HG03378 (cell line): ENCODE measurements at regions not wholly inside any gene's neighbourhood (a gene's known extent, or its start where the extent isn't known, plus 50 kb on each side); places are given as distances from the start of the nearest gene placed in this dataset.
"Not testable (repeated sequence)": the region's sequence is repeated elsewhere in the genome, so short reads cannot be mapped to it uniquely, and the experiment has no call there.

Experiments used
- ATAC-seq: cut with Tn5 transposase; IDR thresholded peaks from one replicate; pipeline ENCODE4 v1.9.1; 2021; ENCODE audit warnings: mild to moderate bottlenecking, moderate library complexity; ENCODE audit not compliant: unreplicated experiment

DNA sequence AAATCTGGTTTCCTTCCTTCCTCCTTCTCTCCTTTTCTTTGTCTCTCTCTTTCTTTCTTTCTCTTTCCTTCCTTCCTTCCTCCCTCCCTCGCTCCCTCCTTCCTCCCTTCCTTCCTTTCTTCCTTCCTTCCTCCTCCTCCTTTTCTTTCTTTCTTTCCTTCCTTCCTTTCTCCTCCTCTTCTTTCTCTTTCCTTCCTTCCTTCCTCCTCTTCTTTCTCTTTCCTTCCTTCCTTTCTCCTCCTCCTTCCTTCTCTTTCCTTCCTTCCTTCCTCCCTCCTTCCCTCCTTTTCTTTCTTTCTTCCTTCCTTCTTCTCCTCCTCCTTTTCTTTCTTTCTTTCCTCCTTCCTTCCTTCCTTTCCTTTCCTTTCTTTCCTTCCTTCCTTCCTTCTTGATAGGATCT is 61.2 kb downstream of the VIP start:
- ATAC-seq, result no peak

DNA sequence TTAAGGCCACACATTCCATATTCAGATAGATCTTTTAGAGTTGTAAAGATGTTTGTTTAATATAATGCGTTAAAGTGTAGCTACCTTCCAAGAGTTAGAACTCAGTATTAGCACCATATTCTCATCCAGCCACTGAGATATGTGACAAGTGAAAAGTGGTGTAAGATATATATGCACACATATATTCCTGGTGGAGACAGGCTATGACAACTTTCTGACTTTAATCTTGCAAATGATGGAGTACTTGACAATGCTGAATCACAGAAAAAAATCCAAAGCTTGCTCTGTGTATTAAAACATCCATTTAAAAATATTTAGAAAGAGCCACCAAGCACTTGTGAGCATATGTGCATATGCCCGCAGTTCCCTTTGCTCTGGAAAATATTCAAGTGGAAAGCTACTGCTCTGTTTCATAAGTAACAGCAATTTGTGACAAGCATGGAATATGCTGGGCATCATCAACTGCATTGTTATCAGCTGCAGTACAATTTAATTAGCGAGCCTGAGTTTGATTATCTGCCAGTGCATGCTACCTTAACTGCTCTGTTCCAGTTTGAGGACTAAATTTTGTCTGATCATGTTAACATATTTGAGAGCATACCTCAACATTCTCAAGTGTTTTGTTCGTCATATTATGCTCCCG is 64.8 kb downstream of the VIP start:
- no peak for ATAC-seq

DNA sequence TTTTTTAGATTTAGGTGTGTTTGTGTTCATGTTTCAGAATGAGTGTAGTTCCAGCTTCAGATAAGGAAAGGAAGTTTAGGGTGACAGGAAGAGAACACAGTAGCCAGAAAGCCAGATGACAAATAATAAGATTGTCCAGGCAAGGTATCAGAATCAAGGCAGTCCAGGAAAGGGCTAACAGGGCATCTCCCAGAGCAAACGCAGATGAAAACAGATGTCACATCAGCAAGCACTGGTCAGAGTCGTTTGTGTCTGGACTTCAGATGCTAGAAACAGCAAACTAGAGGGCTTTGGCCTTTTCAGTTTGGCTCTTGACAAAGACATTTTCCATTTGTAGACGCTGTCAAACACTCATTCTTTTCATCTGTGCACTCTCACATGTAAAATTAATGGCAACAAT is 65.5 kb downstream of the VIP start:
- no peak for ATAC-seq

DNA sequence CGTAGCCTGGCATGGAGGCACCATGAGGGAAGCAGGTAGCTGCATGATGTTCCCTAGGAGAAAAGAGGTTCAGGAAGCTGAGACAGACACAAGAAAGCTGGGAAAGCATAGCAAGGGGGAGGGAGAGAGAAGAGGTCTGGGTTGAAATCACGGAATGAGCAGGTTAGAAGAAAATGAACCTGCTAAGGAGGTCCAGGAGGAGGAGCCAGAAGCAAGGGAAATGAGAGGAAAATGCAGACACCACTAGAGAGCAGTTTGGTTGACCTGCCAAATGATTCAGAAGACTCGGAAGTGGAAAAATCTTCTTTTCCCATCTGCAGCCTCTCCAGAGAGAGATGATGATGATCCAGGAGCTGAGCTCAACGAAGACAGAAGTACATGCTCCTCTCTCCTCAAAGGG is 70.9 kb downstream of the VIP start:
- ATAC-seq, result no peak

DNA sequence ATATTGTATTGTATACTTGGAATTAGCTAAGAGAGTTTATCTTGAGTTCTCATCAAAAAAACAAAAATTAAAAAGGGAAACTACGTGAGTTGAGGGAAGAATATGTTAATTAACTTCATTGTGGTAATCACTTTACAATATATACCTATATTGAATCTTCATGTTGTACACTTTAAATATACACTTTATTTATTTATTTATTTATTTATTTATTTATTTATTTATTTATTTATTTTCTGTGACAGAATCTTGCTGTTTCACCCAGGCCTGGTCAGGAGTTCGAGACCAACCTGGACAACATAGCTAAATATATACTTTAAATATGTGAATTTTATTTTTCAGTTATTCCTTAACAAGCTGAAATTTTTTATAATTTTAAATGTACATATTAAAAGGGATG is 74.1 kb downstream of the VIP start:
- no peak for ATAC-seq

DNA sequence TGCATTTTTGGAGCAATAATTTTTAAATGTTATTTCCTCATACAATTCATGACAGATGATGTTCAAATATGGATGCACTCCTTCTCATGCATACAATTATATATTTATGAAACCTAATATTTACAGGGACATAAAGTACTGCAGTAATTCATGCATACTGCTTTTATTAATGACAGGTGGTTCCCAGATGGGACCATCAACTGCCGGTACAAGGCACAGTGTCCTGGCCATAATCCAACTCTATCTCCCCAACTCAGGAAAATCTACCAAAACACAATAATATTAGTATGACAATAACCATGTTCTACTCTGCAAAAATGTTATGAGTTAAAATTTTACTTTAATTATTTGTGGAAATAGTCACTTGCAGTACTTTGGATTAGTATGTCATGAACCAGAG is 77.8 kb downstream of the VIP start:
- ATAC-seq, result no peak

DNA sequence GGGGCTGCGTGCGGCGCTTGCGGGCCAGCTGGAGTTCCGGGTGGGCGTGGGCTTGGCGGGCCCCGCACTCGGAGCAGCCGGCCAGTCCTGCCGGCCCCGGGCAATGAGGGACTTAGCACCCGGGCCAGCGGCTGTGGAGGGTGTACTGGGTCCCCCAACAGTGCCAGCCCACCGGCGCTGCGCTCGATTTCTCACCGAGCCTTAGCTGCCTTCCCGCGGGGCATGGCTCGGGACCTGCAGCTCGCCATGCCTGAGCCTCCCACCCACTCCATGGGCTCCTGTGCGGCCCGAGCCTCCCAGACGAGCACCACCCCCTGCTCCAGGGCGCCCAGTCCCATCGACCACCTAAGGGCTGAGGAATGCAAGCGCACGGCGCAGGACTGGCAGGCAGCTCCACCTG is 83.8 kb downstream of the VIP start:
- not testable (repeated sequence) for ATAC-seq

DNA sequence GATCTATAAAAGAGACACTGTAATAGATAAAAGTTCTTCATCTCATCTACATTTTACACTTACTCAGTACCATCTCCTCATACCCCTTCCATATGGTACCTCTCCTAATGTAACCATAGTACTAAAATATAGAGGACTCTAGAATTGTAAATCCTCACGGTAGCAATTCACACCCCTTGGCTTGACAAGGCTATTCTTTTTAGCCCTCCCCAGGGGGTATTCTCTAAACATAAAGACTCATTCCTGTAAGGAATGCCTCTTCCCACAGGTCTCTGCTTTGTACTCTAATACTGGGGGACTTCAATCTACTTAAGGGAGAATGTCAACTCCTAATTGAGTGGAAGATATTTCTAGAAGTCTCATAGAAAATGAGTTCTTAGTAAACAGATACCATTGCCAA is 85.9 kb downstream of the VIP start:
- no peak for ATAC-seq

DNA sequence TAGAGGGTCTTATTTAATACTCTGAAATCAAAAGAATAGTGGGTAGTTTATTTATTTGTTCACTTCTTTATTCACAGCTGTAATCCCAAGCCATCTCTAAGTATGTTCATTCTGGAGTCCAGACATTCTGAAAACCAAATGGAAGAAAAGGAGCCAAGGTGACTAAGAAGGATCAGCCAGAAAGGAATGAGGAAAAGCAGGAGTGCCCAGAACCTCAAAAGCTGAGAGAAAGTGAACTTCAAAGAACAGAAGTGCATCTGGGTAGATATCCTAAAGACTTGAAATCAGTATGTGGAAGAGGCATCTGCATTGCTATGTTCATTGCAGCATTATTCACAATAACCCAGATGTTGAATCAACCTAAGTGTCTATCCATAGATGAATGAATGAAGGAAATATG is 94.8 kb downstream of the VIP start:
- ATAC-seq, result no peak

DNA sequence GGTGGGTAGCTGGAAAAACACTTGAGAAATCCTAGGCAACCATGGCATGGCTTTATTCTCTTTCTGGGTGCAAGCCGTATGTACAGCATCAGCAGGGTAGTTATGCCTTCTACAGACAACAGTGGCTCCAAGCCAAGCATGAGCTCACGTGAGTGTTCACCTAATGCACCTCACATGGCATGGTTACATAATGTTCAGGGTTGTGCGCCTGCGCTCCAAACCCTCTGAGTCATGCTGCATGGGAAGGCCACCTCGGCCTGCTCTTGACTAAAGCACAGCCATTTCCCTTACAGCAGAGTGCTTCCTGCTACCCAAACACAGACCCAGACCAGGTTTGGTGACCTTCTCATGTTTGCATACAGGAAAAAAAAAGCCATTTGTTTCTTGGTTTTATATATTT is 96.2 kb downstream of the VIP start:
- ATAC-seq, result no peak

DNA sequence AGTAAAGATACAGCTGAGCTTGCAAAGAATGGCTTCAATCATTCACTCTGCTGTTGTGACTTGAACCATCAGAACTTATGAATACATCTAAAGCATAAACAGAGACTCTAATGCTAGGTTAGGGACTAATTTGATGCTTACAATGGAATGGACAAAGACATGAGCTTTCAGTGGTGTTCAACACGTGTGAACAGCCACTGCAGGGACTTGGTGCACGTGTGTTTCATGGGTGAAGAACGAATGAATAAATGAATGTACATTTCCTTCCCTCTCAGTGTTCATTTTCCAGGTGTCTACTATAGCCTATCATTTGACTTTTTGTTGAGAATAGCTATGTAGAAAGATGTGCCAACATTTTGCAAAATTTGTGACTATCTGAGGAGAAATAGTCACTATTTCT is 98.3 kb downstream of the VIP start:
- no peak for ATAC-seq

DNA sequence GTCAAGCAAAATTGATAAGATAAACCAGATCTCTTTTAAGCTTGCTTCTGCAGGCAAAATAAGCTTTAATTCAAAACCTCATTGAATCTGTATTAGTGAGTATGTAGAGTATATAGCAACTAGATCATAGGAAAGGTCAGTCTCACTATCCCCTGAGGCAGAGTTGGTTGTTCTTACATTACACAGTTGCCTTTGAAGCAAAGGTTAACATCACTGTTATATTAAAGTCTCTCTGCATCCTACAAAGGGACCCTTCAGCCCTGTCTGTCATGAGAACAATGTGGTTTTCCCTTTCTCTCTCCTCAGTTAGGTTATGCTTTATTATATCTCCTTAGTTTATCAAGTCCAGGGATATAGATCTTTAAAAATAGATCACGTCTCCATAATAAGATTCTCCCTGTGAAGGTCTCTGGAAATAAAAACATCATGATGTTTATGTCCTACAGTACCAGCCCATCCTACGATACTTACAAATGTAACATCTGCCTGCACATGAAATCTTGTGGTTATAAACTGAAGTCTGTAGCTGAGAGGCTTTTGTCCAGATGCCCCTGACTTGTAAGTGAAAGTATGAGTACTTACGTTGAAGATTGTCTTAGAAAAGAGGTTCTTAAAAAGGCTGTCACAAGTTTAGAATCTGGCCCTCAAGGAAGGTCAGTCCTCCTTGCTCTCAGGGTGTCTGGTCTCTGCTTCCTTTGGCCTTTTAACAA is 103.6 kb downstream of the VIP start:
- ATAC-seq, result no peak

DNA sequence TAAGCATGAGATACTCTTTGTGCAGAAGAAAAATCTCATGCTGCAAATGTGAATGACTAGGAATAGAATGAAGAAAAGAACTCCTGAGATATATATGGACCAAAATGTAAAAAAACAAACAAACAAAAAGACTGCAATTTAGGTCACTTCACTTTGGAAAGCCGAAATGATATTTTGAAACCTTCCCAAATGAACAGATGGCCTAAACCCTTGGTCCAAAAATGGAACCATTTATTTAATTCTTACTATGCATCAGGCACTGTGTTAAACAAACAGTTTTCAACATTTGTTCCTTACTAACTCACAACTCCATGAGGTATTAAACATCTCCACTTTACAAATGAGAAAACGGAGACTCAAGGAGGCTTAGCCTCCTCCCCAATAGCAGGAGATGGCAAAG is 107.5 kb downstream of the VIP start:
- ATAC-seq, result no peak

DNA sequence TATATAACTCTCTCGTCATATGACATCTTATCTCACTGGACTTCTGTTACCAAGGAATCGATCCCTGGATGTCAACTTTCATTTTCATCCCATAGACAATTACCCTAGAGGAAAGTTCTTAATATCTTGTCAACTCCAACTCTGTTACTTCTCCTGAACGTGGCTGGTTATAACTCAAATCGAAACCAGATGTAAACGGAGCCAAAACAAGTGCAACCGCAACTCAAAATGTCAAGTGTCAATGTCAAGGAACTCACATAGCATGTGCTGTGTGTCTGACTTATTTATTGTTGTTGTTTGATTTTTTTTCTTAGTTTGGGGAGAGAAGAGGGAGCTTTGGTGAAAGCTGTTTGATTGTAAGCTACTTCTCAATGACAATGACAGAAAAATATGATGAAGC is 108.6 kb downstream of the VIP start:
- ATAC-seq, result no peak

DNA sequence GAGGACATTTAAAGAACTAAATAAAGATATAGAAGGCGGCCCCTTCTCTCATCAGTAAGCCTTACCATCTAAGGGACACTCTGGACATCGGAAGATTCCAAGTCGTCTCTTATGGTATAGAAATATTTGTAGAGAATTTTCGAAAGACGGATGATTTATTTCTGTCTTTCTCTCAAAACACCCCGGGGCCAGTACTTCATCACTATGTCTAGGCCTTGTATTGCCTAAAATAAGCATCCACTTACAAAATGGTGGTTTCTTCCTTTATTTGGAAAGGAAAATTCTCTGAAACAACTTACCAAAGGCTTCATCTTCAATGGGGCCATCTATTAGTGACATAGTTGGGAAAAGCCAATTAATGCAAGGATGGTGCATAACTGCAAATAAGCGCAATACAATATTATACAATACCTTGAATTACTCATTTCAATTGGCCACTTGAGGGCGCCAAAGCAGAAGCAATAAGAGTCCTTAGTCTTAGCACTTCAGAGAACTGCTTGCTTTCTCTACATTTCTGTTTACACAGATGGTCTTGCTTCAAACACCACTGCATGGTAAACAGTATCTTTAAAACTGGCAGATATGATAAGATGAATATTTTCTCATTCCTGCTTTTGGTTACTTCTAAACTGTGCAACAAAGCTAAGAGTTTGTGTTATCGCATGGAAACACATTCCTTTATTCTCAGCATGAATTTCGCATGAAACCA is 113.2 kb downstream of the VIP start:
- peak; percentile 96 for ATAC-seq

DNA sequence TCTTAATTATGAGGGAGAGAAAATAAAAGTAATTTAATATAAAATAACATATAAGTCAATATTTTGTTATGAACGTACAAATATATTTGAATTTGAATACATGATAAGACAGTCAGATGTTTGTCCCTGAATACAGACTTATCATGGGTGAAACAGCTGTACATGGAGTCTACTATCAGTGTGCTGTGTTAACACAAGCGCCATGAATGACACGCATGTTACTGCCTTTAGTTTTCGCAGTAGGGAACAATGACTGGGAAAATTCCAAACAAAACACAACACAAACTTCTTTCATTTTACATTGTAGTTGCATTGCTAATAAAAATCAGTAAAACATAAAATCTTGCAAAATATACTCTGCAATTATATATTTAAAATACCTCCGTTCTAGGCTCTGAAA is 108.6 kb downstream of the FBXO5 start:
- no peak for ATAC-seq

DNA sequence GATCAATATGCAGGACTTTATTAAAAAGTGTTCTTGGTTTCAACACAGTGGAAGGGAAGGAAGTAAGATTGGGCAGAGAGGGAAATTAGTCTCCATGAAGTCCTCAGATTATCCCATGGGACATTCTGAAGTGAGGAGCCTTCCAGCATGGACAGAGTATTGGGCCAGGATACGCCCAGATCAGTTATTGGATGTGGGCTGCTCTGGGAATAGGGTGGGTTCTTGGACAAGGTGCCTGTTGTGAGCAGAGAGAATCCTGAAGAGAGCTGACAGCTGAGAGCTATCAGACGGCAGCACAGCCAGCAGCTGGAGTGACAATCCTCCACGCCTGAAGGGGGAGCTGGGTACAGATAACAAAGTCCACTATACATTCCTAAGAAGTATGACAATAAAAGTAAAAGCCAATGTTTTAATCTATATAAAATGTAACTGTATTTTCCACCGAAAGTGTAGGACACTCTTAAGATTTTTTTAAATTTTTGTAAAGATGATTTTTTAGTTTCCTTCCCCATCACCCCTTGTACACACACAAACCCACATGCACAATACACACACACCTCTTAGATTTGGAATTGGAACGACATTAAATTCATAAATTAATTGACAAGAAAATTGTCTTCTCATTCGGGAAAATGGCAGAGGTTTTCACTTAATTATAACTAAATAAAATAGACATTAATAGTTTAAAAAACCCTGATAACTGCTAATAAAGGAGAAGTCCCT is 107.8 kb downstream of the FBXO5 start:
- ATAC-seq, result no peak

DNA sequence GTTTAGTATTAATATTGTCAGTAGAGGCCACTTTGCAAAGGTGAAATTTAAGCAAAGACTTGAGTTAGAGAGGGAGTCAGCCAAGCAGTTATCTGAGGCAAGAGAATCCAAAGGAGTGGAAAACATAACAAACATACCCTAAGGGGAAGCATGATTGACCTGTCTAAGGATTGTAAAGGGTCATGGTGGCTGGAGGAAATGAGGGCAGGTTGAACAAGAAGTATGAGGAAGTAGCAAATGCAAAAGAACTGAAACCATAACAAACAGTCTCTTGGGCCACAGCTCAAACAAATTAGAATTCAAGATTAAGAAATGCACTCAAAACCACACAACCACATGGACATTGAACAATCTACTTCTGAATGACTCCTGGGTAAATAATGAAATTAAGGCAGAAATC is 103.2 kb downstream of the FBXO5 start:
- ATAC-seq, result no peak

DNA sequence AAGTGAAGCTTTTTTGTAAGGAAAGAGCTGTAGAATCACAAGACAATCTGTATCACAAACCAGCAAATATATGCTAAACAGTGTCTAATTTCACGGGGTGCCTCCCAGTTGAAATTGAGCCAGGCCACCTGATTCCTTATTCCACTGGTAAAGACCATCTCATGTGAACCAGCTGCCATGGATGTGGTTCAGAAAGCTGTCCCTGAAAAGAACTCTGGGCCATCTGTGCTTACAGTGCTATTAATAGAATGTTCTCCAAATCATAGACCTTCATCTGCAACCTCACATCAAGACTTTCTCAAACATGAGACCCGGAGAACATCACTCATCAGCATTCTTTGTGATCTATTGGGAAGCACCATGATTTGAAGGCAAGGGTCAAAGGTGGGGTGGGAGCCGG is 89.7 kb downstream of the FBXO5 start:
- ATAC-seq, result no peak

DNA sequence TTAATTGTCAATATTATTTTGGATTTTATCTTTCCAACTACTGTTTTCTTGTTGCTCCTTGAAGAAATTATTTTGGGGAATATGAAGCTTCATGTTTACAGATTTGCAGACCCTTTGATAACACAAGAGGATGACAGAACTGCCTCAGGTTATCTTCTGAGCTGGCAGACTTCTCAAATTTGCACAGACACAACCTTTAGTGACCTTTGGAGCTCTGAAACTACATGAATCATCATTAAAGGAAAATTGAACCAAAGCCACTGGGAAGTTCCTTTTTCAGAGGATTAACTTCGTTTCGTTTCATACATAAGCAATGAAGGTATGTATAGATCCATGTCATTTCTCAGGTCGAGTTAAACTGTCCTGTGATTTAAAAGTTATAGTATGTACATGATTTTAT is 85.9 kb downstream of the FBXO5 start:
- ATAC-seq, result no peak

DNA sequence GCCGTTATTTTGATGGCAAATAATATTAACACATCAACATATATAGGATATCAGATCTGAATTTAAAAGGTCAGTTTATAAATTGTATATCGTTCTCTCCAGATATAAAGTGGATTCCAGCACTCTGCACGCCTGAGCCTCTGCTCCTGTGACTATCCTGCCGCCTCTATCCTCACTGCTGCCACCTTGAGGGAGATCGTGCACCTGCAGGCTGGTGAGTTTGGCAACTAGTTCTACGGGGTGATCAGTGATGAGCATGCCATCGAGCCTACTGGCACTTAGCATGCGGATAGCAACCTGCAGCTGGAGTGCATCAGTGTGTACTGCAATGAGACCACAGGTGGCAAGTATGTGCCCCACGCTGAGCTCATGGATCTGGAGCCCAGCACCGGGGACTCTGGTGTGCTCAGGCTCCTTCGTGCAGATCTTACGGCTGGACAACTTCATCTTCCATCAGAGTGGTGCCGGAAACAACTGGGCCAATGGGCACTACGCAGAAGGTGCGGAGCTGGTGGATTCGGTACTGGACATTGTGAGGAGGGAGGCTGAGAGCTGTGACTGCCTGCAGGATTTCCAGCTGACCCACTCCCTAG is 84.9 kb downstream of the FBXO5 start:
- ATAC-seq, result peak; percentile 98
